Activated T-cell treated with anti-CD3 and anti-CD28 coated beads, Interleukin-2, amount 50 U/mL, for 4 hours (primary cell): ENCODE measurements at regions not wholly inside any gene's neighbourhood (a gene's known extent, or its start where the extent isn't known, plus 50 kb on each side); places are given as distances from the start of the nearest gene placed in this dataset.
"Not testable (repeated sequence)": the region's sequence is repeated elsewhere in the genome, so short reads cannot be mapped to it uniquely, and the experiment has no call there.

ENCODE experiments used
- ATAC-seq, 2 donors: fragments of 200-7000 bp; cut with Tn5 transposase; one replicate each; pipeline ENCODE4 v1.10.0; 2021
- DNase-seq: peaks from one replicate; pipeline ENCODE4 v3.0.0-alpha.2; 2020
- H3K27me3 Mint-ChIP-seq: one replicate; pipeline ENCODE4 v1.8.0; 2021; ENCODE audit warnings: low read depth, mixed read lengths
- H3K36me3 Mint-ChIP-seq: one replicate; pipeline ENCODE4 v1.8.0; 2022; ENCODE audit warnings: mixed read lengths; ENCODE audit not compliant: insufficient read depth
- H3K4me1 Mint-ChIP-seq: one replicate; pipeline ENCODE4 v1.8.0; 2021; ENCODE audit warnings: low read depth, mixed read lengths
- H3K4me3 Mint-ChIP-seq: one replicate; pipeline ENCODE4 v1.8.0; 2021; ENCODE audit warnings: mild to moderate bottlenecking, moderate library complexity, mixed read lengths
- H3K9me3 Mint-ChIP-seq: one replicate; pipeline ENCODE4 v1.8.0; 2021; ENCODE audit warnings: mixed read lengths

- ATAC-seq = no peak
- H3K36me3 Mint-ChIP-seq = no peaks in the 10 kb centered on the region
These were observed 292.1 kb downstream of the ADGRD1 start for GRCh38 chr12:131245564-131246355.

GRCh38 chr12:131247026-131247725 lies 293.5 kb downstream of the ADGRD1 start:
- H3K4me1 Mint-ChIP-seq, H3K4me3 Mint-ChIP-seq, H3K27me3 Mint-ChIP-seq, DNase-seq, H3K36me3 Mint-ChIP-seq, H3K9me3 Mint-ChIP-seq, ATAC-seq: not testable (repeated sequence)

More at GRCh38 chr12:131245564-131246355, 292.1 kb downstream of the ADGRD1 start:
- no peaks in the 10 kb centered on the region for H3K4me1 Mint-ChIP-seq
- no peak overlapping the region for H3K4me3 Mint-ChIP-seq
- H3K27me3 Mint-ChIP-seq = peaks cover 4% of the 10 kb centered on the region
- H3K9me3 Mint-ChIP-seq = peaks cover 4% of the 10 kb centered on the region
- DNase-seq = no peak

GRCh38 chr12:131247875-131248274 lies 294.2 kb downstream of the ADGRD1 start:
- DNase-seq, H3K4me1 Mint-ChIP-seq, H3K4me3 Mint-ChIP-seq, H3K27me3 Mint-ChIP-seq, H3K9me3 Mint-ChIP-seq, H3K36me3 Mint-ChIP-seq, ATAC-seq: not testable (repeated sequence)

GRCh38 chr12:131249246-131250027 lies 295.7 kb downstream of the ADGRD1 start:
- H3K27me3 Mint-ChIP-seq = peaks cover 4% of the 10 kb centered on the region
- ATAC-seq = no peak
- H3K4me1 Mint-ChIP-seq = no peaks in the 10 kb centered on the region
- H3K9me3 Mint-ChIP-seq = no peaks in the 10 kb centered on the region
- H3K36me3 Mint-ChIP-seq = no peaks in the 10 kb centered on the region
- no peak overlapping the region for H3K4me3 Mint-ChIP-seq
- no peak for DNase-seq

- H3K27me3 Mint-ChIP-seq = peaks cover 5% of the 10 kb centered on the region
- H3K4me1 Mint-ChIP-seq = no peaks in the 10 kb centered on the region
- DNase-seq (no peak), ATAC-seq (no peak)
- H3K9me3 Mint-ChIP-seq = no peaks in the 10 kb centered on the region
- no peak overlapping the region for H3K4me3 Mint-ChIP-seq
- H3K36me3 Mint-ChIP-seq = no peaks in the 10 kb centered on the region
These were observed 296.6 kb downstream of the ADGRD1 start for GRCh38 chr12:131250028-131250950.

GRCh38 chr12:131250951-131251315 lies 297.2 kb downstream of the ADGRD1 start:
- Mint-ChIP-seq H3K27me3 (peaks cover 5% of the 10 kb centered on the region), H3K4me3 (no peak overlapping the region), H3K4me1 (no peaks in the 10 kb centered on the region), H3K36me3 (no peaks in the 10 kb centered on the region), H3K9me3 (no peaks in the 10 kb centered on the region)
- DNase-seq = no peak
- ATAC-seq = no peak

GRCh38 chr12:131251336-131252101 lies 297.8 kb downstream of the ADGRD1 start:
- ATAC-seq (no peak), DNase-seq (no peak)
- H3K4me1 Mint-ChIP-seq = no peaks in the 10 kb centered on the region
- H3K4me3 Mint-ChIP-seq = no peak overlapping the region
- peaks cover 9% of the 10 kb centered on the region for H3K27me3 Mint-ChIP-seq
- no peaks in the 10 kb centered on the region for H3K36me3 Mint-ChIP-seq
- H3K9me3 Mint-ChIP-seq = no peaks in the 10 kb centered on the region

- no peak overlapping the region for H3K4me3 Mint-ChIP-seq
- no peaks in the 10 kb centered on the region for H3K9me3 Mint-ChIP-seq
- DNase-seq = no peak
- peaks cover 13% of the 10 kb centered on the region for H3K27me3 Mint-ChIP-seq
- no peaks in the 10 kb centered on the region for H3K4me1 Mint-ChIP-seq
- ATAC-seq = no peak
- no peaks in the 10 kb centered on the region for H3K36me3 Mint-ChIP-seq
These were observed 299.8 kb downstream of the ADGRD1 start for GRCh38 chr12:131253376-131254026.

- Mint-ChIP-seq H3K4me3 (no peak overlapping the region), H3K27me3 (peaks cover 13% of the 10 kb centered on the region), H3K4me1 (no peaks in the 10 kb centered on the region), H3K9me3 (no peaks in the 10 kb centered on the region), H3K36me3 (no peaks in the 10 kb centered on the region)
- no peak for ATAC-seq
- no peak for DNase-seq
These were observed 300.7 kb downstream of the ADGRD1 start for GRCh38 chr12:131254374-131254773.

- Mint-ChIP-seq H3K27me3 (peaks cover 13% of the 10 kb centered on the region), H3K9me3 (no peaks in the 10 kb centered on the region), H3K4me3 (no peak overlapping the region), H3K36me3 (no peaks in the 10 kb centered on the region), H3K4me1 (no peaks in the 10 kb centered on the region)
- ATAC-seq = no peak
- no peak for DNase-seq
These were observed 304.7 kb downstream of the ADGRD1 start for GRCh38 chr12:131258398-131258797.

- H3K4me1 Mint-ChIP-seq = no peaks in the 10 kb centered on the region
- ATAC-seq = no peak
- H3K4me3 Mint-ChIP-seq = no peak overlapping the region
- H3K36me3 Mint-ChIP-seq = no peaks in the 10 kb centered on the region
- DNase-seq = no peak
- H3K9me3 Mint-ChIP-seq = no peaks in the 10 kb centered on the region
- peaks cover 11% of the 10 kb centered on the region for H3K27me3 Mint-ChIP-seq
These were observed 306.7 kb downstream of the ADGRD1 start for GRCh38 chr12:131260251-131260905.

GRCh38 chr12:131260954-131261353 lies 307.2 kb downstream of the ADGRD1 start:
- no peaks in the 10 kb centered on the region for H3K36me3 Mint-ChIP-seq
- H3K9me3 Mint-ChIP-seq = no peaks in the 10 kb centered on the region
- H3K4me3 Mint-ChIP-seq = no peak overlapping the region
- ATAC-seq (no peak), DNase-seq (no peak)
- peaks cover 11% of the 10 kb centered on the region for H3K27me3 Mint-ChIP-seq
- H3K4me1 Mint-ChIP-seq = no peaks in the 10 kb centered on the region
